ENCODE measurements at regions not wholly inside any gene's neighbourhood (a gene's known extent, or its start where the extent isn't known, plus 50 kb on each side); places are given as distances from the start of the nearest gene placed in this dataset.
A peak's percentile ranks its signal among the peaks of the same experiment; 100 is the strongest.

- no peak for DNase-seq
Observed at GRCh38 chr2:128735296-128735960, 416.8 kb upstream of the HS6ST1 start.

- no peak for DNase-seq
Observed at GRCh38 chr2:128736046-128736688, 417.5 kb upstream of the HS6ST1 start.

- DNase-seq: peak; percentile 8
Observed at GRCh38 chr2:128736689-128737545, 418.2 kb upstream of the HS6ST1 start.

GRCh38 chr2:128737546-128737826, 418.8 kb upstream of the HS6ST1 start:
- DNase-seq: no peak

- no peak for DNase-seq
Observed at GRCh38 chr2:128738446-128739110, 419.9 kb upstream of the HS6ST1 start.

- no peak for DNase-seq
Observed at GRCh38 chr2:128742467-128742866, 423.8 kb upstream of the HS6ST1 start.

- no peak for DNase-seq
Observed at GRCh38 chr2:128745946-128746345, 427.3 kb upstream of the HS6ST1 start.

GRCh38 chr2:128746356-128746755, 427.7 kb upstream of the HS6ST1 start:
- no peak for DNase-seq

GRCh38 chr2:128748336-128748735, 429.7 kb upstream of the HS6ST1 start:
- no peak for DNase-seq

GRCh38 chr2:128748835-128749605, 430.4 kb upstream of the HS6ST1 start:
- DNase-seq: no peak

- DNase-seq: no peak
Observed at GRCh38 chr2:128750328-128751165, 431.9 kb upstream of the HS6ST1 start.

- DNase-seq: no peak
Observed at GRCh38 chr2:128751746-128752145, 433.1 kb upstream of the HS6ST1 start.

GRCh38 chr2:128752691-128753263, 434.1 kb upstream of the HS6ST1 start:
- no peak for DNase-seq

- DNase-seq: no peak
Observed at GRCh38 chr2:128753321-128753720, 434.7 kb upstream of the HS6ST1 start.

GRCh38 chr2:128753800-128754199, 435.1 kb upstream of the HS6ST1 start:
- no peak for DNase-seq

GRCh38 chr2:128754246-128754724, 435.6 kb upstream of the HS6ST1 start:
- no peak for DNase-seq

GRCh38 chr2:128755695-128756364, 437.2 kb upstream of the HS6ST1 start:
- DNase-seq: no peak

GRCh38 chr2:128756365-128756717, 437.7 kb upstream of the HS6ST1 start:
- no peak for DNase-seq

GRCh38 chr2:128765811-128766210, 447.1 kb upstream of the HS6ST1 start:
- no peak for DNase-seq

GRCh38 chr2:128768041-128768440, 449.4 kb upstream of the HS6ST1 start:
- no peak for DNase-seq
